SK-N-SH treated with all-trans-retinoic acid at 6 μM for 48 hours (cell line): ENCODE measurements at regions not wholly inside any gene's neighbourhood (a gene's known extent, or its start where the extent isn't known, plus 50 kb on each side); places are given as distances from the start of the nearest gene placed in this dataset.
"Not testable (repeated sequence)": the region's sequence is repeated elsewhere in the genome, so short reads cannot be mapped to it uniquely, and the experiment has no call there.

Experiments used
- ARNTL ChIP-seq: fragments of 450-650 bp; formaldehyde crosslinking; IDR thresholded peaks from 2 replicates; pipeline ENCODE4 v1.5.0; 2020; ENCODE audit warnings: low read depth, mild to moderate bottlenecking, moderate library complexity, borderline replicate concordance
- BACH2 ChIP-seq: fragments of 250-450 bp; sonication (Bioruptor Pico); IDR thresholded peaks from 2 replicates; pipeline ENCODE4 v1.9.0; 2021; ENCODE audit warnings: mild to moderate bottlenecking, borderline replicate concordance
- CSDC2 ChIP-seq: fragments of 250-450 bp; sonication (Bioruptor Pico); IDR thresholded peaks from 2 replicates; pipeline ENCODE4 v1.5.0; 2020; ENCODE audit warnings: mild to moderate bottlenecking, moderate library complexity
- PATZ1 ChIP-seq: fragments of 250-450 bp; sonication (Bioruptor Pico); IDR thresholded peaks from 2 replicates; pipeline ENCODE4 v1.8.0; 2020; ENCODE audit warnings: mild to moderate bottlenecking, moderate library complexity, borderline replicate concordance
- TCF4 ChIP-seq: fragments of 250-450 bp; sonication (Bioruptor Pico); IDR thresholded peaks from 2 replicates; pipeline ENCODE4 v1.8.0; 2021; ENCODE audit warnings: mild to moderate bottlenecking, moderate library complexity, borderline replicate concordance
- ZNF70 ChIP-seq: fragments of 450-650 bp; formaldehyde crosslinking; IDR thresholded peaks from 2 replicates; pipeline ENCODE4 v1.5.0; 2020; ENCODE audit warnings: mild to moderate bottlenecking, moderate library complexity

DNA sequence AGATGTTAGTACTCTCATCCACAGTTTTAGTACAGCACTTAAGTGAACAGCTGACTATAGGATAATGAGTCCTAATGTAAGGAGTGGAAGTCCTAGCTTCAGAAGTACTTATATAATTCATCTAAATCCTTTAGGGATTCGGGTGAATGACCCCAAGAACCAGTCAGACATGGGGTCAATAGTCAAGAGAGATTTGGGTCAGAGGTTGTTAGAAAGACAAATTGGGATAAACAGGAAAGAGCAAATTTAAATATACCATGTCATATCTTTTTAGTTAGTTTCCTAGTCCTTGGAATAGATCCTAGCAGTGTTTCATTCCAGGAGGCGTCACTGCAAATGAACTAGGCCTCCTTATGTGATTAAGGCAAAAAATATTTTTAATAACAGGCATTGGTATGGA is 370.8 kb upstream of the NPAP1 start:
- not testable (repeated sequence) for TF ChIP-seq ZNF70 (CRISPR knock-in tag); PATZ1 (CRISPR knock-in tag); TCF4 (CRISPR knock-in tag); CSDC2 (CRISPR knock-in tag); BACH2; ARNTL
